HK-2 (cell line): ENCODE measurements at regions not wholly inside any gene's neighbourhood (a gene's known extent, or its start where the extent isn't known, plus 50 kb on each side); places are given as distances from the start of the nearest gene placed in this dataset.

ENCODE experiments used
- DNase-seq: peaks from one replicate; pipeline ENCODE4 v3.0.0-alpha.2; 2018; ENCODE audit not compliant: unreplicated experiment

GRCh38 chr3:124243177-124243859 lies 251.4 kb upstream of the ROPN1 start:
- DNase-seq, result no peak

GRCh38 chr3:124246376-124246775 lies 254.5 kb upstream of the ROPN1 start:
- no peak for DNase-seq

GRCh38 chr3:124246949-124247348 lies 255.0 kb upstream of the ROPN1 start:
- no peak for DNase-seq

DNA sequence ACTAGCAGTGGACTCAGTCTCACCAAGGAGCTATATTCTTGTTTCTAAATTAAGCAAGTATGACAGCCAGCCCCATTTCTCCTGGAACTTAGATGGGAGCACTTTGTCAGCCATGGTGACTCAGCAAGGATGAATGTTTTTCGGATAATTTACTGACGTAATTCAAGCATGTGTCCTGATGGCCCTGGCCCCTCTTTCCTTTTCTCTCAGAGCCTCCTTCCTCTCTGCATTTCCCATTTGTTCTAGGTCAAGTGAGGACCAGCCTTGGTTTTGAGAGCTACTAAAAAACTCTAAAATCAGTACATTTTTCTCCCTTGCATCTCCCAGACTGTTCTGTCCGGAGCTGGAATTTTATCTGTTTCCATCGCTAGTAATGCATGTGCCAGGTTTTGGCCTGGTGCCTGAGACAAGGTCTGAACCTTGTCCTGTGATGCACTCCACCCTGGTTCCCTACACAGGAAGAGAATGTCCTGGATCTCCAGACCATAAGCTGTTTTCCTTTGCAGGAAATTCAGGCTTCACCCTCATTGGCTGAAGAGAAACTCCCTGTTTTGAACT lies 256.6 kb upstream of the ROPN1 start:
- no peak for DNase-seq

DNA sequence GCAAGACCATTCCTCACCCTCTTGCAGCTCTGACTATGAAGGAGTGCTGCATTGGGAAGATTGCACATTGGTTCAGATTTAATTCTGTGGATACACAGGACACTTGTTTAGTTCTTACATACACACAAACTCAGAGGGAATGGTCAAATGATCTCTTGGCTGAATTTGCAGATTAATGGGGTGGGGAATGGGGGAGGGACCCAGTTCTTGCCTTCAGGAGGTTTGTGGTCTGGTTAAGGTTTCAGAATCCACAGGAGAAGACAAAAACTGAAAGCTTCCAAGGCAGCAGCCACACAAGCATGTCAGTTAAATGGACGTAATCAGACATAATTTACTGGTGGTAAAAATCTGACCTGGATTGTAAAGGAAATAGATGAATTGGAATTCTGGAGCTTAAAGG lies 257.1 kb upstream of the ROPN1 start:
- DNase-seq, result no peak

- DNase-seq, result no peak
Measured at GRCh38 chr3:124250053-124250452, 258.1 kb upstream of the ROPN1 start.

GRCh38 chr3:124256156-124256555 lies 264.2 kb upstream of the ROPN1 start:
- no peak for DNase-seq

DNA sequence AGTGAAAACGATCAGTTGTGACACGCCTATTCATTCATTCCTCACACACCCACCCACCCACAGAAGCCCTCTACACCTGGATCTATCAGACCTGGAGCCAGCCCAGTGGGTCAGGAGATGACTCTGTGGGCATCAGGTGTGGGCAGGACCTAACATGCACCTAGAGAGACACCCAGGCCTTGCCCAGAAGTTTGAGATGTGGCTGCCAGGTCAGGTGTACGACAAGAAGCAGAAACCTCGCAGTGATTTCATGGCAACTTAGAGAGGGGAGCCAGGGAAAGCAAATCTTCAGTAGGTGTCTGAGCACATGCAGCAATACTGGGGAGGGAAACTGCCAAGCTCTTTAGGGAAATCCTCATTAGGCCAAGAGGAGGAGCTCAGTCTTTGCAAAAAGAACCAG lies 264.7 kb upstream of the ROPN1 start:
- no peak for DNase-seq

DNA sequence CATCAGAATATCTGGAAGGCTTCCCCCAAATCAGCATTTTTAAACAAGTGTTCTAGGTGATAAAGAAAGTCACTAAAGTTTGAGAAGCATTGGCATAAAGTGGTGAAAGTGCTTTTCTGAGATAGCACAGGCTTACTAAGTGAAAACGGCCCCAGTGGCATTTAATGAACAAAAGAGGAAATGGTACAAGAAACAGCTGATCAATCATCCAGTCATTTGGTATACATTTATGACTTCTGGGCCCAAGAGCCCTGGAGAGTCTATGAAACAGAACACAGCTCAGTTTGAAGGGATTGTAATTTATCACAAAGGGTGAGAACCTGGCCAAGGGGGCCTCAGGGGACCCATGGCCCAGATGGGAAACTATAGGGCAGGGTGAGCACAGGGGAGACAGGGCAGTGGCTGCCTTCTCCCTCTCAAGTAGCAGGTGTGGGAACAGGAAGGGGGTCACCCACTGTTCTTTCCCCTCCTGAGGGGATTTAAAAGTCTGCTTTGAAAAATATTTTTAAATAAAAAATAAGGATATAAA lies 265.5 kb upstream of the ROPN1 start:
- DNase-seq, result no peak

GRCh38 chr3:124258057-124258500 lies 266.2 kb upstream of the ROPN1 start:
- peak; percentile 84 for DNase-seq

- DNase-seq, result peak; percentile 68
Measured at GRCh38 chr3:124260206-124260915, 268.4 kb upstream of the ROPN1 start.

DNA sequence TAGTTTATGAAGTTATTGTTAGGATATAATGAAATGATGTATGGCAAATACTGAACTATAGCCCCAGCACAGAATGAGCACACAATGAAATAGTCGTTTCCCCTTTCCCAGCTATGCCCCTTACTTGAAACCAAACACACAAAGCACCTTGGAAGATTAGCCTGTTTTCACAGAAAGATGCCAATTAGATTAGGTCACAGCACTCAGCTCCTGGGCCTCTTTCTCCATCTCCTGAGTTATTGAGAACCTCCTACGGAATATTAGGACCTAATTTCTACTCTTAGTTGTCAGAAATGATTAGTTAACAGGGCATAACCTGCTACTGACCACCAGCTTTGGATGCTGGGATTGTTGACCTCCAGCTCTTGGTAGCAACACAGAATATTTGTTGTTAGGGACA lies 269.4 kb upstream of the ROPN1 start:
- DNase-seq, result no peak

DNA sequence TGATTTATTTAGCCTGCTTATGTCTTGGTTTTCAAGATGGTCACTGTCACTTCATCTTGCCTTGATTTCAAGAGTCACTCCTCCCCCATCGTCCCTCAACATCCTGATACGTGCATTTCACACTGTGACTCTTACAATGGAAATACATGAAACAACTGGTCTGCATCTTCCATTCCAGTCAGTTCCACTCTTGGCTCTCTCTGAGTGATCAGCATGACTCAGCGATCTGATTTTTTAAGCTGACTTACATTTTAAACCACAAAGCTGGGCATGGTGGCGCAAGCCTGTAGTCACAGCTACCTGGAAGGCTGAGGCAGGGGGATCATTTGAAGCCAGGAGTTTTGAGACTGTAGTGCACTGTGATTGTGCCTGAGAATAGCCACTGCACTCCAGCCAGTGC lies 271.2 kb upstream of the ROPN1 start:
- DNase-seq, result peak; percentile 66

- no peak for DNase-seq
Measured at GRCh38 chr3:124264346-124264745, 272.4 kb upstream of the ROPN1 start.

DNA sequence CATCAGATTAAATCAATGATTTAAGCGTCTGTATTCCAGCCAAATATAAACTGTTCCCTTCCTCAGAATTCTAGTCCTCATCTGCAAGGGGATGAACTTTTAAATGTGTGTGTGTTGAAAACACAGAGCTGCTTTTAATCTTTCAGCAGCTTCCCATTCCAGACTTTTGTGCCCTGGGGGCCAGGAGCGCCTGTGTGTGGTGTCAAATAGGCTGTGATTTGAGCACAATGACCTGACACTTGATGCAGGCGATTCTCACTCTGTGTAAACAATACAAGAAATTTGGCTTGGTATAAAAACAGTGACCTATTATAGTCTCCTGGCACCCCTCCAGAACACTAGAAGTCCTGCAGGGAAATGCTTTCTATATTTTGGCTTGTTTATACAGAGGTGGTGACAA lies 274.6 kb upstream of the ROPN1 start:
- no peak for DNase-seq

DNA sequence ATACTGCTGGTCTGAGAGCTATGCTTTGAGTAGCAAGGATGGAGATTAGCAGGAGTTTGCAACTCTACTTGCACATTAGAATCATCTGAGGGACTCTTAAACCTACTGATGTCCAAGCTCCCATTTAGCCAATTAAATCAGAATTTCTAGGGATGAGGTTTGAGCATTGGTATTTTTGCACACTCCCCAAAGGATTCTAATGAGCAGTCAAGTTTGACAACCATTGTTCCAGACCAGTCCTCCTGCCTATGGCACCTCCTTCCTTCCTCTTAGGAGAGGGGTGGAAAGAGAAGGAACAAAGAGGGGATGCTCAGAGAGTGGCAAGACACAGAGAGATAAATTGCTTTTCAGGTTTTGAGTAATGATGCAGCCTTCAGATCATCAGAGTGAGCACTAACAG lies 275.5 kb upstream of the ROPN1 start:
- no peak for DNase-seq

- no peak for DNase-seq
Measured at GRCh38 chr3:124268355-124268754, 276.4 kb upstream of the ROPN1 start.

GRCh38 chr3:124269619-124270018 lies 277.7 kb upstream of the ROPN1 start:
- DNase-seq, result no peak

GRCh38 chr3:124272605-124273151 lies 280.8 kb upstream of the ROPN1 start:
- peak; percentile 51 for DNase-seq

GRCh38 chr3:124273651-124274050 lies 281.7 kb upstream of the ROPN1 start:
- DNase-seq, result no peak

- no peak for DNase-seq
Measured at GRCh38 chr3:124274051-124274450, 282.1 kb upstream of the ROPN1 start.

DNA sequence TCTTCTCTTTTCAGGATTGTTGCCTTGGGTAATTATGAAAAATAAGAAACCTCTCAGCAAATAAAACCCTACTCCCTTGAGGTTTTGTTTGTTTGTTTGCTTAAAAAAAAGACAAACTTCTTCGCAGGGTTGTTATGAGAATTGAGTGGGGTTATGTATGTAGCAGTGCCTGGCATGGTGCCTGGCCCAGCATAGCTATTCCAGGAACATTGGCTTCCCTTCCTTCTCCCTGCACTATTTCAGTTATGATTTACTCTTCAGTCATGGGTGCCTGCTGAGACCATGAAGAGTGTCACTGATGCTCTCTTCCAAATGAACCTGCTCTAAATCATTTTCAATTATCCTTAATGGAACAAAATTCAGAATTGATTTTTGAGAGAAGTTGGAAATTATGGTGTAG lies 283.5 kb upstream of the ROPN1 start:
- DNase-seq, result no peak

DNA sequence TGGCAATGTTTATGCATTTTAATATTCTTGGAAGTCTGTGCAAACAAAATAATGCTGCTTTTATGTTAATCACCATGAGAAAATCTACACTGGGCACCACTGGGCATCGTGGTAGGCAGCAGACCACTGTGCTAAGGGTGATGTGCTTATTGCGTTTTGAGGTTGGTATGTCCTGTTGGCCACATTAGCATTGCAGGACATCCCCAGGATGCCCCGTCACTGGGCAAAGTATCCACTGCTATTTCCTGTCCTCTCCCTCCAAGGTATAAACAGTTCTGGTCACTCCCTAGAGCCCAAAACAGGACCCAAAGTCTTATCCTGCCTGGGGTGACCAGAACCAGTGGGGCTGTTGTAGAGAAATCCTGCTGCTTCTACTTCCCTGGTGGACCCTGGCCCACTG lies 284.2 kb upstream of the ROPN1 start:
- DNase-seq, result no peak
